K562 (cell line): ENCODE measurements at regions not wholly inside any gene's neighbourhood (a gene's known extent, or its start where the extent isn't known, plus 50 kb on each side); places are given as distances from the start of the nearest gene placed in this dataset.

Experiments
- ATAC-seq: fragments of 200-7000 bp; cut with Tn5 transposase; 3 replicates; pipeline ENCODE4 v1.9.1; 2020; ENCODE audit warnings: moderate library complexity
- BruUV-seq: library from RNA; stranded (reverse); fragments of 400-500 nt; replicated peaks from 2 replicates; lab custom pipeline; 2021; lab: Mats Ljungman, UMichigan
- CTCF ChIA-PET: fragments of 300-600 bp; formaldehyde crosslinking; extraction: SDS; loops from one replicate; lab custom pipeline; 2021; ENCODE audit warnings: low intra/inter-chr PET ratio; lab: Yijun Ruan, JAX
- POLR2A ChIA-PET: fragments of 300-600, 350-650 bp; sonication (Branson Sonifier 250); formaldehyde crosslinking; extraction: SDS; loops from one replicate; lab custom pipeline; 2021; ENCODE audit warnings: antibody characterized with exemption, inconsistent platforms; lab: Yijun Ruan, JAX
- DNase-seq, 4 experiments: peaks; one replicate each; pipeline versions ENCODE4 v3.0.0 to v3.0.0-alpha.2; 2011 to 2018; ENCODE audit warnings: low spot score in 3 of 4, mixed read lengths in 3 of 4; ENCODE audit errors: extremely low read depth in 1 of 4
- FAIRE-seq: peaks from 2 replicates; lab custom pipeline; 2011; peaks lifted over from hg19 to GRCh38; lab: Jason Lieb, UNC
- H2AFZ ChIP-seq: 2 replicates; pipeline ENCODE4 v1.6.0; 2011; ENCODE audit warnings: low read depth, low read length, control low read depth, inconsistent platforms
- H3K27ac ChIP-seq: fragments of 200-600 bp; 3 replicates; pipeline ENCODE4 v1.8.0; 2011; ENCODE audit warnings: low read depth, mild to moderate bottlenecking, control low read depth, inconsistent platforms, low read length, moderate library complexity, mixed read lengths; ENCODE audit errors: extremely low read depth
- H3K27me3 ChIP-seq, 2 experiments: fragments of 300-600 bp in 1 of 2; 2 replicates in 1 of 2; 3 replicates in 1 of 2; pipeline versions ENCODE4 v1.6.0 to v1.8.0; 2011; ENCODE audit warnings: inconsistent platforms in 2 of 2, low read length in 2 of 2, mild to moderate bottlenecking in 1 of 2, mixed read lengths in 1 of 2, moderate library complexity in 1 of 2; ENCODE audit not compliant: control insufficient read depth in 2 of 2, insufficient read depth in 2 of 2
- H3K36me3 ChIP-seq: fragments of 300-600 bp; 3 replicates; pipeline ENCODE4 v1.8.0; 2011; ENCODE audit warnings: mild to moderate bottlenecking, low read length, inconsistent platforms; ENCODE audit not compliant: control insufficient read depth, insufficient read depth
- H3K4me1 ChIP-seq, 2 experiments: fragments of 200-600 bp in 1 of 2; replicated peaks in 1 of 2; 2 replicates in 1 of 2; 3 replicates in 1 of 2; pipeline versions ENCODE4 v1.5.1 to v1.8.0; 2011; ENCODE audit warnings: inconsistent platforms in 2 of 2, low read length in 2 of 2, mild to moderate bottlenecking in 1 of 2, mixed read lengths in 1 of 2, moderate library complexity in 1 of 2; ENCODE audit not compliant: control insufficient read depth in 2 of 2, insufficient read depth in 2 of 2
- H3K4me2 ChIP-seq: 2 replicates; pipeline ENCODE4 v1.6.1; 2011; ENCODE audit warnings: low read length, control low read depth, inconsistent platforms, mixed read lengths; ENCODE audit not compliant: insufficient read depth
- H3K4me3 ChIP-seq: fragments of 200-600 bp; sonication (generic), shearing (Covaris generic); 2 replicates; pipeline ENCODE4 v1.5.1; 2016; ENCODE audit warnings: control low read depth, inconsistent platforms
- H3K79me2 ChIP-seq: fragments of 200-600 bp; 3 replicates; pipeline ENCODE4 v1.8.0; 2011; ENCODE audit warnings: low read length, inconsistent platforms; ENCODE audit not compliant: control insufficient read depth, insufficient read depth
- H3K9ac ChIP-seq, 2 experiments: 2 replicates each; pipeline versions ENCODE4 v1.6.0 to v1.6.1; 2011; ENCODE audit warnings: low read depth in 2 of 2, low read length in 2 of 2, control low read depth in 1 of 2, inconsistent platforms in 1 of 2, mild to moderate bottlenecking in 1 of 2, mixed read lengths in 1 of 2; ENCODE audit not compliant: insufficient read depth in 1 of 2
- H3K9me1 ChIP-seq: one replicate; pipeline ENCODE4 v1.6.0; 2011; ENCODE audit warnings: inconsistent platforms, mild to moderate bottlenecking, low read length, moderate library complexity; ENCODE audit not compliant: control insufficient read depth, insufficient read depth
- H3K9me3 ChIP-seq: replicated peaks from 2 replicates; pipeline ENCODE4 v1.5.1; 2011; ENCODE audit warnings: low read depth, low read length, inconsistent platforms; ENCODE audit not compliant: control insufficient read depth, insufficient read depth
- H4K20me1 ChIP-seq: replicated peaks from 2 replicates; pipeline ENCODE4 v1.6.1; 2011; ENCODE audit warnings: low read length, inconsistent platforms, mixed read lengths; ENCODE audit not compliant: control insufficient read depth, insufficient read depth
- ARID4B ChIP-seq: sonication (generic); formaldehyde crosslinking; IDR thresholded peaks from 2 replicates; pipeline ENCODE4 v1.8.0; 2022; ENCODE audit warnings: mild to moderate bottlenecking, missing genetic modification reagents
- CUX1 ChIP-seq: fragments of 200-800 bp; sonication (Bioruptor generic); IDR thresholded peaks from 2 replicates; pipeline ENCODE4 v1.6.1; 2016; ENCODE audit warnings: missing genetic modification characterization, missing compliant biosample characterization
- DACH1 ChIP-seq: fragments of 450-650 bp; IDR thresholded peaks from 2 replicates; pipeline ENCODE4 v1.6.1; 2018; ENCODE audit not compliant: partially characterized antibody
- ELF4 ChIP-seq: fragments of 450-650 bp; formaldehyde crosslinking; IDR thresholded peaks from 2 replicates; pipeline ENCODE4 v1.4.0; 2022; ENCODE audit warnings: missing genetic modification characterization
- HMGN3 ChIP-seq: IDR thresholded peaks from 2 replicates; pipeline ENCODE4 v1.6.1; 2011; ENCODE audit warnings: borderline replicate concordance, low read depth, mild to moderate bottlenecking, mixed read lengths, low read length; ENCODE audit not compliant: insufficient read length; ENCODE audit errors: extremely low read depth
- U2AF1 ChIP-seq: fragments of 200-400 bp; formaldehyde crosslinking; optimal IDR thresholded peaks from 2 replicates; pipeline ENCODE3; 2017; ENCODE audit warnings: mild to moderate bottlenecking, low read depth, low read length, moderate library complexity
- WGBS: fragments of 100-300 bp; shearing (Covaris generic); methylation state at CpG from one replicate; pipeline ENCODE4 v1.1.6; 2016; ENCODE audit warnings: low coverage, mixed read lengths; ENCODE audit not compliant: insufficient coverage; ENCODE audit errors: missing lambda C conversion rate; 5-methylcytosine and 5-hydroxymethylcytosine counted together
- in situ Hi-C: fragments of 300-500 bp; cut with MboI; formaldehyde crosslinking; loops from 4 replicates; pipeline ENCODE4 v1.15.0; 2018; ENCODE audit warnings: inconsistent platforms, mixed read lengths
- intact Hi-C: fragments of 100-400 bp; cut with micrococcal nuclease; formaldehyde crosslinking; loops from 2 replicates; pipeline ENCODE4 v1.14.2; 2022

DNA sequence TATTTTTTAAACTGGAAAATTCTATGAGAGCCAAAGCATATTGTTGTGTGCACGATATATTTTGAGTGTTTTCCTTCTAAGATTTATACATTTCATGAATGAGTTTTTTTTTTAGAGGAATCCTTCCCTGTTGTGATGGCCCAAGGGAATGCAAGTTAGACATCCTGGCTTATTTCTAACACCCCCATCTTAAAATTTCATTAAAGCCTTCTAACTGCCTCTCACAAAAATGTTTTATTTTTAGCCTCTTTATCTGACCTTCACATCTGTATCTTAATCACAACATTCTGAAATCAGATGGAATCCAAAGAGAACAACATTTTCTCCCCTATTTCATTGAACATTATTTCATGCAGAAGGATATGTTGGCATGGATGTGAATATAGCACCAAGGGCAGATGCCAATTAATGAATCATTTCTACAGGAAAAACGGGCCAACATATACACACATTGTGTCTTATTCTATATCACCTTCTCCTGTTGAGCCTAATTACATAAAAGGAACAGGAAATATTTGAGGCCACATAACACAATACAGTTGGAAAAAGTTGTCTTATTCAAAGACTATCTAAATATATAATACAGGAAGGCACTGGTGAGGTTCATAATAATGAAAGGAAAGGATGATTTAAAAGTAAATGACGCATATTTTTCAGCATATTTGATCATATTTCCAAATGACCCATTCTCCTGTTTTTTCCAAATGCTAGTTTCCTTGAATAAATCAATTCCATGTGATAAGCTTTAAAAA lies 455.5 kb downstream of the TTLL7 start (continued):
- no peak for TF ChIP-seq CUX1 (CRISPR knock-in tag)

DNA sequence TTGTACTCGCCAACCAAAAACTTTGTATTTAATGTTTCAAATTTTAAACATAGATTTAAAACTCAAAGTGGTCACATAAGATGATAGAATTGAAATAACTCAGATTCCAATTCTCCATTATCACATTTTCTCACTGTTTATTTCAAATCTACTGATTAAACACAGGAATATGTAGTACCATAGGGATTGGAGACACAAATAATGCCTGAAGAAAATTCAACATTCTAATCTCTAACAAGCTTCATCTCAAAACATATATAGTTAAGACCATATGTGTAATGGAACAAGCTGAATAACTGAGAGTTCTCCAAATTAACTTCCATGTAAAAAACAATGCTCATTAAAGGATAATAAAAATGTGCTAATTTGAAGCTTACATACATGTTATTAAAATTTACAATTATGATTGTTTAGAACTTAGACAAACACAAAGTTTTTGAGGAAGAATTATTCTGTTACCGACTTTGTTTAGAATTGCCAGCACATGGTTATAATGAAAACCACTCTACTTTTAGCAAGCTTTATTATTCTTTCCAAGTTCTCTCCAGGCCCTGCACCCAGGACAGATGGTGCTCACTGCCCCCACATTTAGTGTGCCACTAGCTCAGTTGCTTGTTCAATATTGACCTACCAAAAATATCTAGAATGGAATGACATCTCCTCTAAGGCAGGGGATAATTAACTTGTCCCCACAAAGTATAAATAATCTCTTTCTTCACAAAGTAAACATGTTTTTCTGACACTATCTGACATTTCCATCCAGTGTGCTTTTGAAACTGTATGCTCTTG lies 467.2 kb downstream of the TTLL7 start:
- FAIRE-seq (no peak), ATAC-seq (no peak), DNase-seq (no peak)
- Histone ChIP-seq H3K9me3 (no peaks in the 10 kb centered on the region), H3K27me3 (no peaks in the 10 kb centered on the region), H3K4me2 (no peak overlapping the region), H3K4me1 (no peaks in the 10 kb centered on the region), H4K20me1 (no peaks in the 10 kb centered on the region), H3K4me3 (no peak overlapping the region), H3K79me2 (no peaks in the 10 kb centered on the region), H3K9me1 (no peaks in the 10 kb centered on the region), H2AFZ (no peak overlapping the region), H3K27ac (no peak overlapping the region), H3K9ac (no peak overlapping the region), H3K36me3 (no peaks in the 10 kb centered on the region)
- intact Hi-C loops: no loop called here
- TF ChIP-seq ELF4 (CRISPR knock-in tag): no peak
- TF ChIP-seq HMGN3: no peak
- no peak for TF ChIP-seq ARID4B
- no peak for TF ChIP-seq DACH1
- no peak for TF ChIP-seq U2AF1
- BruUV-seq: no TSS peak
- ChIA-PET CTCF (no interaction called here), POLR2A (no interaction called here)
- in situ Hi-C loops: no loop called here
- WGBS: 0% methylated on average over 2 of the region's 2 CpGs
